ENCODE measurements at regions not wholly inside any gene's neighbourhood (a gene's known extent, or its start where the extent isn't known, plus 50 kb on each side); places are given as distances from the start of the nearest gene placed in this dataset.

DNA sequence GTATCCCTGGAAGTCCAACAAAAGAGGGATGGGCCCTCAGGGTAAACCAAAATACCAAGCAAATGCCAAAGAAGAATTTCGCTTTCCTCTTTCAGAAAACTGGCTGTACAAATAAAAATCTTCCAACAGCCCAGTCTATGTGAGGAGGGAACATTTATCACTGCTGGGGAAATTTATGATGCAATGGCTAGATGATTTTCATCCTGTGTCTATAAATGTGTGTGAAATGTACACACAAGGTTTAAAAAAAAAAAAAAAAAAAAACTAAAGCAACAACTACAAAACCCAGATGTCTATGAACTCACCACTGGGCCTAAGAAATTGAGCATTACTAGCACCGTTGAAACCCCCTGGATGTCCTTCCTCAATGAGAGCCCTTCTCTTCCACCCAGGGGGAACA is 68.7 kb upstream of the SLC4A11 start:
- no peak for DNase-seq
- no peaks in the 10 kb centered on the region for H3K9me3 Mint-ChIP-seq
- H3K27me3 Mint-ChIP-seq = no peaks in the 10 kb centered on the region
- no peak for ATAC-seq
- TF ChIP-seq CTCF (IDR thresholded peaks at IDR 0.05) = no peak
- intact Hi-C loops (cut with micrococcal nuclease) = no loop called here
- no peaks in the 10 kb centered on the region for H3K4me1 Mint-ChIP-seq (ENCODE audit: low read depth)
- no peak overlapping the region for H3K27ac Mint-ChIP-seq
- ChIA-PET CTCF (interaction anchor here (3.9 kb wide), 1 partner anchor 8 kb away, joined by 22 read pairs; no protein-coding TSS in a partner anchor), POLR2A (no interaction called here)
- H3K4me3 Mint-ChIP-seq = no peak overlapping the region
- peaks cover 3% of the 10 kb centered on the region for H3K36me3 Mint-ChIP-seq (ENCODE audit: low read depth)

DNA sequence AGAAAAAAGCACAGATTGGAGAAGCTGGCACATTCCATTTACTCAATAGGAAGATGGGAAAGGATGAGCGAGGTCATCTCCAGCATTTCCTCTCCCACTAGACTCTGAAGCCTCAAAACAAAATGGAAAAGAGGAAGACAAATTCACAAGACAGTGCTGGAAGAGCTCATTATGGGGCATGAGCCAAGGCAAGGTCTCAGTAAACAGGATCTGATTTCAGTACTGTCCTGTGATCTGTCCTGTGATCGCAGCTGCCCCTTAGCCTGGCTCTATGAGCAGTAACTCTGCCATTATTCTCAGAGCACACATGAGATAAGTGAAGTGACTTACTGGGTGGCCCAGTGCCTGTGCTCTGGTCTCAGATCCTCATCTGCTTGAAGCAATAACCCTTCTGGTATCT is 68.1 kb upstream of the SLC4A11 start:
- Mint-ChIP-seq H3K4me3 (no peak overlapping the region), H3K4me1 (ENCODE audit: low read depth) (no peaks in the 10 kb centered on the region), H3K36me3 (ENCODE audit: low read depth) (peaks cover 3% of the 10 kb centered on the region), H3K27ac (no peak overlapping the region), H3K9me3 (no peaks in the 10 kb centered on the region), H3K27me3 (no peaks in the 10 kb centered on the region)
- intact Hi-C loops (cut with micrococcal nuclease) = no loop called here
- ChIA-PET POLR2A (interaction anchor here (1.1 to 1.2 kb wide), 2 partner anchors 13 to 55 kb away, joined by 3 to 4 read pairs; no protein-coding TSS in a partner anchor), CTCF (interaction anchor here (0.7 to 3.9 kb wide), 3 partner anchors 9 to 89 kb away, joined by 3 to 22 read pairs (median 3); no protein-coding TSS in a partner anchor)
- DNase-seq (no peak), ATAC-seq (no peak)
- no peak for TF ChIP-seq CTCF (IDR thresholded peaks at IDR 0.05)

DNA sequence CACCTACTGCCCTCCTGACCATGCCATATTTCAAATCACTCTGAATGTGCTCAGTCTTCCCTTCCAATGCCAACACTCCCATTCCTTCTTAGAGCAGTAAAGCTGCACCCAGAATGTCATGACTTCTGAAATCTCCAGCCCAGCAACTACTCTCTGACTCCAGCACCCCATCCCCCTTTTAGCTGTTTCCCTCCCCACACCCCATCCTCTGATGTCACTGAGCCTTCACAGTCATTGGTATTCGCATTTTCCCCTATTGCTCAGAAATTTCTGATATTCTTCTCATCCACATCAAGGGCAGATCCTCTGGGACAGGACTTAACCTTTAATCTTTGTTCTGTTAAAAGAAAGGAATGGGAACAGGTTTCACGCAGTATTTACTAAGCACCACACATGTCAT is 67.1 kb upstream of the SLC4A11 start:
- Mint-ChIP-seq H3K36me3 (ENCODE audit: low read depth) (peaks cover 3% of the 10 kb centered on the region), H3K4me3 (no peak overlapping the region), H3K27ac (no peak overlapping the region), H3K9me3 (no peaks in the 10 kb centered on the region), H3K4me1 (ENCODE audit: low read depth) (no peaks in the 10 kb centered on the region), H3K27me3 (no peaks in the 10 kb centered on the region)
- POLR2A ChIA-PET = interaction anchor here (0.9 to 1.2 kb wide), 4 partner anchors 12 to 97 kb away, joined by 3 to 4 read pairs (median 3); no protein-coding TSS in a partner anchor
- TF ChIP-seq CTCF (IDR thresholded peaks at IDR 0.05) = no peak
- CTCF ChIA-PET = interaction anchor here (1.0 to 3.9 kb wide), 3 partner anchors 8 to 87 kb away, joined by 3 to 22 read pairs (median 3); no protein-coding TSS in a partner anchor
- ATAC-seq (no peak), DNase-seq (no peak)
- intact Hi-C loops (cut with micrococcal nuclease) = no loop called here

DNA sequence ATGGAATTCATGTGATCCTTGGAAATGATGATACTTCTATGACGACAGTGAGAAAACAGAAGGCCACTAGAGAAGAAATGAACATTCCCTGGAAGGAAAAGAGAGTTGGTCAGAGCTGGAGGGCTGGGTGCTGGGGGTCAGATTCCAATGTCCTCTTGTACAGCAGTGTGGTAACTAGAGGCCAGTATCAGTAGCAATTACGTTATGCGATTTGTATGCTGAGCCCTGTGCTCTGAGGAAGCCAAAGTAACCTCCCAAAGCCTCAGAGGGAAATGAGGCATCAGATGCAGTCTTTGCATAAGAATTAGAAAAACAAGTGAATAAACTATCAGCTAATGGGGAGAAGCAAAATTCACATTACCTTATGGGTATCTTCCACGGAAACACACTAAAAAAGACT is 65.5 kb upstream of the SLC4A11 start:
- ChIA-PET CTCF (interaction anchor here (1.4 to 3.9 kb wide), 2 partner anchors 9 to 12 kb away, joined by 3 to 22 read pairs; no protein-coding TSS in a partner anchor), POLR2A (interaction anchor here (0.5 to 1.2 kb wide), 3 partner anchors 8 to 381 kb away, joined by 3 to 4 read pairs (median 3); no protein-coding TSS in a partner anchor)
- DNase-seq = no peak
- H3K4me1 Mint-ChIP-seq (ENCODE audit: low read depth) = no peaks in the 10 kb centered on the region
- H3K27me3 Mint-ChIP-seq = no peaks in the 10 kb centered on the region
- no peak for TF ChIP-seq CTCF (IDR thresholded peaks at IDR 0.05)
- intact Hi-C loops (cut with micrococcal nuclease) = no loop called here
- H3K9me3 Mint-ChIP-seq = no peaks in the 10 kb centered on the region
- H3K27ac Mint-ChIP-seq = no peak overlapping the region
- no peak overlapping the region for H3K4me3 Mint-ChIP-seq
- ATAC-seq = no peak
- peaks cover 3% of the 10 kb centered on the region for H3K36me3 Mint-ChIP-seq (ENCODE audit: low read depth)

- Mint-ChIP-seq H3K4me3 (no peak overlapping the region), H3K36me3 (ENCODE audit: low read depth) (no peaks in the 10 kb centered on the region), H3K4me1 (ENCODE audit: low read depth) (no peaks in the 10 kb centered on the region), H3K27me3 (no peaks in the 10 kb centered on the region), H3K27ac (no peak overlapping the region), H3K9me3 (no peaks in the 10 kb centered on the region)
- POLR2A ChIA-PET = no interaction called here
- TF ChIP-seq CTCF (IDR thresholded peaks at IDR 0.05) = no peak
- CTCF ChIA-PET = interaction anchor here (1.5 kb wide), 1 partner anchor 20 kb away, joined by 3 read pairs; no protein-coding TSS in a partner anchor
- DNase-seq = no peak
- intact Hi-C loops (cut with micrococcal nuclease) = no loop called here
- ATAC-seq = no peak
These were observed 58.0 kb upstream of the SLC4A11 start for GRCh38 chr20:3297079-3297378.
